GM18505 (cell line): ENCODE measurements at regions not wholly inside any gene's neighbourhood (a gene's known extent, or its start where the extent isn't known, plus 50 kb on each side); places are given as distances from the start of the nearest gene placed in this dataset.

Source experiments
- ATAC-seq: cut with Tn5 transposase; IDR thresholded peaks from one replicate; pipeline ENCODE4 v1.9.1; 2021; ENCODE audit not compliant: unreplicated experiment
- POLR2A ChIP-seq: IDR thresholded peaks from 4 replicates; pipeline ENCODE4 v1.6.1; 2011; ENCODE audit warnings: borderline replicate concordance; ENCODE audit not compliant: insufficient read depth, insufficient read length; ENCODE audit errors: extremely low read depth

- ATAC-seq: no peak
- no peak for TF ChIP-seq POLR2A
These were observed 100.0 kb upstream of the RIPOR2 start for GRCh38 chr6:25035512-25036435.

- ATAC-seq: no peak
- TF ChIP-seq POLR2A: no peak
These were observed 100.7 kb upstream of the RIPOR2 start for GRCh38 chr6:25036461-25036860.

- no peak for ATAC-seq
- TF ChIP-seq POLR2A: no peak
These were observed 102.5 kb upstream of the RIPOR2 start for GRCh38 chr6:25038300-25038699.

GRCh38 chr6:25038999-25039398 lies 103.2 kb upstream of the RIPOR2 start:
- no peak for ATAC-seq
- TF ChIP-seq POLR2A: no peak

- no peak for TF ChIP-seq POLR2A
- ATAC-seq: no peak
These were observed 105.8 kb upstream of the RIPOR2 start for GRCh38 chr6:25041485-25042035.

- ATAC-seq: no peak
These were observed 106.3 kb upstream of the RIPOR2 start for GRCh38 chr6:25042036-25042521.

GRCh38 chr6:25042536-25042935 lies 106.8 kb upstream of the RIPOR2 start:
- no peak for TF ChIP-seq POLR2A
- no peak for ATAC-seq

More at GRCh38 chr6:25042036-25042521, 106.3 kb upstream of the RIPOR2 start:
- TF ChIP-seq POLR2A: no peak

- ATAC-seq: no peak
- no peak for TF ChIP-seq POLR2A
These were observed 107.4 kb upstream of the RIPOR2 start for GRCh38 chr6:25042984-25043725.

GRCh38 chr6:25043892-25044291 lies 108.1 kb upstream of the RIPOR2 start:
- no peak for TF ChIP-seq POLR2A
- ATAC-seq: no peak

GRCh38 chr6:25046942-25047341 lies 111.2 kb upstream of the RIPOR2 start:
- no peak for ATAC-seq
- TF ChIP-seq POLR2A: no peak

GRCh38 chr6:25050356-25050755 lies 114.6 kb upstream of the RIPOR2 start:
- ATAC-seq: no peak
- no peak for TF ChIP-seq POLR2A

- ATAC-seq: no peak
- no peak for TF ChIP-seq POLR2A
These were observed 115.3 kb upstream of the RIPOR2 start for GRCh38 chr6:25051083-25051482.

- TF ChIP-seq POLR2A: no peak
- no peak for ATAC-seq
These were observed 116.4 kb upstream of the RIPOR2 start for GRCh38 chr6:25052181-25052580.
